ENCODE measurements at regions not wholly inside any gene's neighbourhood (a gene's known extent, or its start where the extent isn't known, plus 50 kb on each side); places are given as distances from the start of the nearest gene placed in this dataset.

DNA sequence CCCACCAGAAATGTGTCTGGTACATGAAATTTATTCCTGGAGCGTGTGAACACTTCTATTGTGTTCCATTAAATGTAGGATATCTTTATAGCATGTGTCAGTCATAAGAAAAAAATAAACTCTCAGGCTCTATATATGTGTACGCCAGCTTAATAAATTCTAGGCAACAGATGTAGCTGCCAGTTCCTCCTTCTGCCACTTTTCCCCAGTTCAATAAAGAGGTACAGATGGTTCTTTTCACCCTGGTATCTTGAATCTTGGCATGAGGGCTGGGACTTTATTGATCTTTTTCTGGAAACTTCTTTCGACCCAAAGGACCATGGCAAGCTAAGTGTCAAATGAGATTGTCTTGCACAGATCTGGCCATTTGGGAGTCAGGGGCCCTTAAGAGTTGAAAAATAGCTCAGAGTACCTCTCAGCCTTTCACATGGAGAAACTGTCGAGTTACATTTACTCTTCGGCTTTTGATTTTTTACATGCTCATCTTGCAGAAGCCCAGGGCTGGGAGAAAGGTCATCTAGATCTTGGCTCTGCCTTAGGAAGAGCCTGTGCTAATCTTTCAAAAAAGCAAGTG is 240.9 kb downstream of the DOK5 start:
- no peak for DNase-seq (ENCODE audit: extremely low spot score, unreplicated experiment)
- Mint-ChIP-seq H3K27me3 (ENCODE audit: unreplicated experiment) (no peaks in the 10 kb centered on the region), H3K27ac (ENCODE audit: unreplicated experiment) (no peak overlapping the region), H3K36me3 (ENCODE audit: unreplicated experiment) (no peaks in the 10 kb centered on the region), H3K4me1 (ENCODE audit: unreplicated experiment) (no peaks in the 10 kb centered on the region), H3K4me3 (ENCODE audit: unreplicated experiment) (no peak overlapping the region), H3K9me3 (ENCODE audit: unreplicated experiment) (no peaks in the 10 kb centered on the region)
- TF ChIP-seq, protein P1, sequence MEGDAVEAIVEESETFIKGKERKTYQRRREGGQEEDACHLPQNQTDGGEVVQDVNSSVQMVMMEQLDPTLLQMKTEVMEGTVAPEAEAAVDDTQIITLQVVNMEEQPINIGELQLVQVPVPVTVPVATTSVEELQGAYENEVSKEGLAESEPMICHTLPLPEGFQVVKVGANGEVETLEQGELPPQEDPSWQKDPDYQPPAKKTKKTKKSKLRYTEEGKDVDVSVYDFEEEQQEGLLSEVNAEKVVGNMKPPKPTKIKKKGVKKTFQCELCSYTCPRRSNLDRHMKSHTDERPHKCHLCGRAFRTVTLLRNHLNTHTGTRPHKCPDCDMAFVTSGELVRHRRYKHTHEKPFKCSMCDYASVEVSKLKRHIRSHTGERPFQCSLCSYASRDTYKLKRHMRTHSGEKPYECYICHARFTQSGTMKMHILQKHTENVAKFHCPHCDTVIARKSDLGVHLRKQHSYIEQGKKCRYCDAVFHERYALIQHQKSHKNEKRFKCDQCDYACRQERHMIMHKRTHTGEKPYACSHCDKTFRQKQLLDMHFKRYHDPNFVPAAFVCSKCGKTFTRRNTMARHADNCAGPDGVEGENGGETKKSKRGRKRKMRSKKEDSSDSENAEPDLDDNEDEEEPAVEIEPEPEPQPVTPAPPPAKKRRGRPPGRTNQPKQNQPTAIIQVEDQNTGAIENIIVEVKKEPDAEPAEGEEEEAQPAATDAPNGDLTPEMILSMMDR (IDR thresholded peaks at IDR 0.05): no peak

DNA sequence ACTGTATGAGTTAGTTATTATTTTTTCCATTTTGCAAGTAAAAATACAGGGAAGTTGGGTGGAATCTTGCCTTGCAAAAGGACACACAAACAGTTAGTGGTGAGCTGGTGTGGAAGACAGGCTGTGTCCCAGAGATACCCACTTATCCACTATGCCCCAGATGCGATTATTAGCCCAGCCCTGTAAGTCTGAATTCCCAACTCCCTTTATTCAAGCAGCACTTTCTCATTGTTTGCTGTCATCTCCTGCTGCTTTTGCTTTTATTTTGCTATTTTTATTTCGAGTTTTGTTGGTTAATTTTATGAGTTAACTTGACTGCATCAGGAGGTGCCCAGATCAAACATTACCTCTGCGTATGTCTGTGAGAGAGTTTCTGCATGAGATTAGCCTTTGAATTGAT is 239.4 kb downstream of the DOK5 start:
- Mint-ChIP-seq H3K36me3 (ENCODE audit: unreplicated experiment) (no peaks in the 10 kb centered on the region), H3K4me3 (ENCODE audit: unreplicated experiment) (no peak overlapping the region), H3K9me3 (ENCODE audit: unreplicated experiment) (no peaks in the 10 kb centered on the region), H3K27me3 (ENCODE audit: unreplicated experiment) (no peaks in the 10 kb centered on the region), H3K27ac (ENCODE audit: unreplicated experiment) (no peak overlapping the region), H3K4me1 (ENCODE audit: unreplicated experiment) (no peaks in the 10 kb centered on the region)
- DNase-seq (ENCODE audit: extremely low spot score, unreplicated experiment): no peak
- TF ChIP-seq, protein P1 (IDR thresholded peaks at IDR 0.05): no peak

DNA sequence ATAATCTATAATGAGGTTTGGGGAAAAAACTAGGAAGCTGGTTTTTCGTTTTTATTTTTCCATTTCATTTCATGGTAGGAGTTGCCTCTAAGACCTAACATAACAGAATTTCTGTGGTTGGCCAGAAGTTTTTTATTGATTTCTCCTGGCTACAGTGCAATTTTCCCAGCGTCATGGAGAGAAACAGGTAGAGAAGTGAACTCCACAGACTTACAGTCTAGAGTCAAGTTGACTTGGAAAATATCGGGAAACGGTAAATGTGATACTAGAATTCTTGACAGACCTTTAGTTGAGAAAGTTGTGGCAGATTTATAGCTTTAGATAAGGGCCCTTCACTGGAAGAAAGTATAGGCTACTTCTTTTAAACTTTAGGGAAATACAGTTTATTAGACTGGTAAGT is 238.3 kb downstream of the DOK5 start:
- H3K36me3 Mint-ChIP-seq (ENCODE audit: unreplicated experiment): no peaks in the 10 kb centered on the region
- H3K27ac Mint-ChIP-seq (ENCODE audit: unreplicated experiment): no peak overlapping the region
- no peak overlapping the region for H3K4me3 Mint-ChIP-seq (ENCODE audit: unreplicated experiment)
- TF ChIP-seq, protein P1 (IDR thresholded peaks at IDR 0.05): no peak
- no peaks in the 10 kb centered on the region for H3K27me3 Mint-ChIP-seq (ENCODE audit: unreplicated experiment)
- H3K4me1 Mint-ChIP-seq (ENCODE audit: unreplicated experiment): no peaks in the 10 kb centered on the region
- DNase-seq (ENCODE audit: extremely low spot score, unreplicated experiment): no peak
- no peaks in the 10 kb centered on the region for H3K9me3 Mint-ChIP-seq (ENCODE audit: unreplicated experiment)

DNA sequence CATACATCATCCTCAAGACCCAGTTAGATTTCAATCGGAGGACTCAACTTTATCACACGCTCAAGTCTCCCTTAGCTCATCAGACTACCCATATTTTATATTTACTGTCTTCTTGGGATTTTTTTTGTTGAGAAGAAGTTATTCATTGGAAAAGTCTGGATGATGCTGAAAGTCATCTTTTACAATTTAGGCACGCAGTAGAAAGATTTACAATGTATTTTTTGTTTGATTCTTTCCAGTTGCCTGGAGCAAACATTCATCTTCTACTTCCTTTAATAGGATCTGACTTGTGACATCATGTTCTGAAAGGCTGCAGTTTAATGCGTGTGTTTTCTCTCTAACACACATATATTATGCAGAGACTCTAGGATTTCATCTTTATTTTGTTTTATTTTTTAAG is 235.7 kb downstream of the DOK5 start:
- H3K27ac Mint-ChIP-seq (ENCODE audit: unreplicated experiment): no peak overlapping the region
- H3K27me3 Mint-ChIP-seq (ENCODE audit: unreplicated experiment): no peaks in the 10 kb centered on the region
- no peaks in the 10 kb centered on the region for H3K36me3 Mint-ChIP-seq (ENCODE audit: unreplicated experiment)
- no peak overlapping the region for H3K4me3 Mint-ChIP-seq (ENCODE audit: unreplicated experiment)
- DNase-seq (ENCODE audit: extremely low spot score, unreplicated experiment): no peak
- TF ChIP-seq, protein P1 (IDR thresholded peaks at IDR 0.05): no peak
- no peaks in the 10 kb centered on the region for H3K4me1 Mint-ChIP-seq (ENCODE audit: unreplicated experiment)
- H3K9me3 Mint-ChIP-seq (ENCODE audit: unreplicated experiment): no peaks in the 10 kb centered on the region

DNA sequence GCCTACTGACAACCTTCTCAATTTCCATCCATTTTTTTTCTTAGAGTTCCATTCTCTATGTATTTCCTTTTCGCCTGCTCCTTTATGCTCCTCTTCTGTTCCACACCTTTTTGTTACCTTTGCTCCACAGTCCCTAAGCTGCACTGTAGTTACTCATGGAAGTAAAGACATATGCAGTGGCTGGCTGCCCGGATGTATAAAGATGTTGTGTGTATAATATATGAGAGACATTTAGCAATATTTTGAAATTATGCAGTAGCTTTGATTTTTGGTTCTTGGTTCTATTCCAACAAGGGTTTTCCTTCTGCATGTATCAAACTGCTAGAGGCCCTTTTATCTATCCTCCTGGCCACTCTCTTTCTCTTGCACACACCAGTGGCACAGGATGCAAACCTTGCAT is 234.9 kb downstream of the DOK5 start:
- DNase-seq (ENCODE audit: extremely low spot score, unreplicated experiment): no peak
- TF ChIP-seq, protein P1 (IDR thresholded peaks at IDR 0.05): no peak
- no peaks in the 10 kb centered on the region for H3K9me3 Mint-ChIP-seq (ENCODE audit: unreplicated experiment)
- H3K4me1 Mint-ChIP-seq (ENCODE audit: unreplicated experiment): no peaks in the 10 kb centered on the region
- no peak overlapping the region for H3K27ac Mint-ChIP-seq (ENCODE audit: unreplicated experiment)
- no peak overlapping the region for H3K4me3 Mint-ChIP-seq (ENCODE audit: unreplicated experiment)
- H3K36me3 Mint-ChIP-seq (ENCODE audit: unreplicated experiment): no peaks in the 10 kb centered on the region
- H3K27me3 Mint-ChIP-seq (ENCODE audit: unreplicated experiment): no peaks in the 10 kb centered on the region
